ES-I3 (cell line): ENCODE measurements at regions not wholly inside any gene's neighbourhood (a gene's known extent, or its start where the extent isn't known, plus 50 kb on each side); places are given as distances from the start of the nearest gene placed in this dataset.
"Not testable (repeated sequence)": the region's sequence is repeated elsewhere in the genome, so short reads cannot be mapped to it uniquely, and the experiment has no call there.

ENCODE experiments used
- H3K36me3 ChIP-seq: 2 replicates; pipeline ENCODE4 v1.6.1; 2013; ENCODE audit warnings: mild to moderate bottlenecking, low read length, control low read depth, moderate library complexity; ENCODE audit not compliant: insufficient read depth
- H3K4me1 ChIP-seq: 2 replicates; pipeline ENCODE4 v1.6.1; 2013; ENCODE audit warnings: mild to moderate bottlenecking, control low read depth, low read length; ENCODE audit not compliant: insufficient read depth
- H3K9ac ChIP-seq: 2 replicates; pipeline ENCODE4 v1.6.1; 2013; ENCODE audit warnings: low read depth, mild to moderate bottlenecking, low read length, moderate library complexity
- H3K9me3 ChIP-seq: 2 replicates; pipeline ENCODE4 v1.6.1; 2013; ENCODE audit warnings: mild to moderate bottlenecking, low read length, moderate library complexity; ENCODE audit not compliant: control insufficient read depth, insufficient read depth

DNA sequence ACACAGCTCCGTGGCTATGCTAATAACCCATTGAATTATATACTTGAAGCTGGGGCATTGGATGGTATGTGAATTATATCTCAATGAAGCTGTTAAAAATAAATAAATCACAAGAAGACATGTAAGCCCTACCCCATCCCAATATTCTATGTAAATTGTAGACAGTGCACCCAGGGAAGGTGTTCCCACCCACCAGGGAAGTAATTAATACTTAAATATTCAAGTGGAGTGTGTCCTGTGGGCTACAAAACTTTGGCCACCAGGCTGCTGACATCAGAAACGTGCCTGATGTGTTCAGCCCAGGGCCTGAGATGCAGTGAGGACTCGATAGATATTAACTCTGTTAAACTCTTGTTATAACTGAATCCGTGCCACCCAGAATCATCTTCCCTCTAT is 240.4 kb upstream of the RREB1 start:
- H3K9ac ChIP-seq, result no peak overlapping the region
- H3K4me1 ChIP-seq, result peaks cover under 1% of the 10 kb centered on the region; the same call in 1 of the 2 replicates
- H3K9me3 ChIP-seq, result no peaks in the 10 kb centered on the region
- no peaks in the 10 kb centered on the region for H3K36me3 ChIP-seq

DNA sequence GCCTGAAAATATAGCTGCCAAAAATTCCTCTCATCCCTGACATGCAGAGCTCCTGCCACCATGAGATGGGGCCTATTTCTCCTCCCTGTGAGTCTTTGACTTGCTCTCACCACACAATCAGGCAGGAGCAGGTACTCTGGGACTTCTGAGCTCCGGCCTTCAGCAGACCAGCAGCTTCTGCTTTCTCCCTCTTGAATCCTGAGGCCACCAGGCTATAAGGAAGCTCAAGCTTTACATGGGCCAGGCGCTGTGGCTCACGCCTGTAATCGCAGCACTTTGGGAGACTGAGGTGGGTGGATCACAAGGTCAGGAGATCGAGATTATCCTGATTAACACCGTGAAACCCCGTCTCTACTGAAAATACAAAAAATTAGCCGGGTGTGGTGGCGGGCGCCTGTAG is 238.7 kb upstream of the RREB1 start:
- Histone ChIP-seq H3K9me3 (no peaks in the 10 kb centered on the region), H3K9ac (no peak overlapping the region), H3K4me1 (peaks cover 4% of the 10 kb centered on the region; the same call in 1 of the 2 replicates), H3K36me3 (no peaks in the 10 kb centered on the region)

DNA sequence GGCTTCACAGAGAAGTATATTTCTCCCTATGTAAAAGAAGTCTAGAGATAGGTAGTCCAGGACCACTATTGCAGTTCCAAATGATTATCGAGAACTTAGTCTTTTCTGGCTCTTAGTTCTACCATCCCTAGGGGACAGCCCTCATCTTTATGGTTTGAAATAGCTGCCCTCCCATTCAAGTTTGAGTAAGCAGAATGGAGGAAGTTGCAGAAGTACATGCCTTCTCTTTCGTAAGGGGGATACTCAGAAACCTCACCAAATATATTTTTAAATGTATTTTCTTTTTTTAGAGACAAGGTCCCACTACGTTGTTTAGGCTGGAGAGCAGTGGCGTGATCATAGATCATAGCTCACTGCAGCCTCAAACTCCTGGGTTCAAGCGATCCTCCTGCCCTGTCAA is 236.8 kb upstream of the RREB1 start:
- Histone ChIP-seq H3K4me1 (peaks cover 4% of the 10 kb centered on the region; the same call in 1 of the 2 replicates), H3K9ac (no peak overlapping the region), H3K9me3 (no peaks in the 10 kb centered on the region), H3K36me3 (no peaks in the 10 kb centered on the region)

DNA sequence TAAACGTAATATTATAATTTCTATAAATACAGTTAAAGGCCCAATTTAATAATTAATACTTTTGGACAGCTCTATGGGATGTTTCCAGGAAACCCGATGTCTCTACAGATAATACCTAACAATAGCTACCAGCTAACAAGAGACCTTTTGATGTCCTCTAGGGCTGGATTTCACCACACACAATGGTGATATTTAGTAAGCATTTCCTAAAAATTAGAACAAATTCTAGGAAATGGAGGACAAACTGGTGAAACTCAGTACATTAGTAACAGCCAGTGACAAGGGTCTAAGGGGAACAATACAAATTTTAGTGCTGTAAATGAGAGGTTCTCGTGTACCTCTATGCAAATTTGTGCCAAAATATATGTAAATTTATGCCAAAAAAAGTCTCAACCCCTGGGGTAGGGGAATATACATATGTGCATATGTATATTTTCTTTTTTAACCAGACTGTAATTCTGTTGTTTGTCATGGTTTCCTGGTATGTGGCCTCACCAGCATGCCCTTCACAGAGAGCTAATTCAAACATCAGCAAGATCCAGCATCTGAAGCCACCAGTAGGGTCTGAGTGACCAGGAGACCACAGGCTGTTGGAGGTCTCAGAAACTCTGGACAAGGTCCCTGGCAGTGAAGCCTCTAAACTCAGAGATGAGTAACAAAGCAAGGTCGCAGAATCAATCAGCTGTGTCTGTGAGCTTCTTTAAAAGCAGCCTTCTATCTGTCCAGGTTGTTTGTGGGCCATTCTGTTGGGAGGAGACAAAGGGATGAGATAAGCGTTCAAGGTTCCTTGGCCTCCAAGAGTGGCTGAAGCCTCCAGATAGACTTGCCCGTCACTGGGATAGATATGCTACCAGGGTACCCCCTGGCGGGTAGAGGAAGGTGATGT is 235.1 kb upstream of the RREB1 start:
- Histone ChIP-seq H3K9ac (no peak overlapping the region), H3K36me3 (no peaks in the 10 kb centered on the region), H3K9me3 (no peaks in the 10 kb centered on the region), H3K4me1 (peaks cover 4% of the 10 kb centered on the region; the same call in 1 of the 2 replicates)

DNA sequence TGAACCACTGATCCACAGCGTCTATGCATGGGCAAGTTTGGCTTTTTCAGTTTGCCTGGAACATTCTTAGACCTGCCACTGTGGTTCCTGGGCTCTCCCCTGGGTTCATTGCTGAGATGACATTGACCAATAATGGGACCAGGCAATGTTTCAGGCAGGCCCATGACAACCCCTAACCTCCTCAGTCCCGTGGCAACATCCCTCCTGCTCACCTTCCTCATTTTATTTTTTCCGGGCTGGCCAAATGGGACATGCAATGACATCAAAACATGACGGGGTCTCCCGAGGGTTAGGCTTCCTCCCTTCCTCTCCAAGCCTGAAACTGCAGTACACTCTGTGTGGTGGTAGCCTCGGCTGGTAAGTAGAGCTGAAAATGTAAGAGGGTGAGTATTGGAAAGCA is 234.0 kb upstream of the RREB1 start:
- Histone ChIP-seq H3K4me1 (peaks cover 4% of the 10 kb centered on the region; the same call in 1 of the 2 replicates), H3K9me3 (no peaks in the 10 kb centered on the region), H3K9ac (no peak overlapping the region)

DNA sequence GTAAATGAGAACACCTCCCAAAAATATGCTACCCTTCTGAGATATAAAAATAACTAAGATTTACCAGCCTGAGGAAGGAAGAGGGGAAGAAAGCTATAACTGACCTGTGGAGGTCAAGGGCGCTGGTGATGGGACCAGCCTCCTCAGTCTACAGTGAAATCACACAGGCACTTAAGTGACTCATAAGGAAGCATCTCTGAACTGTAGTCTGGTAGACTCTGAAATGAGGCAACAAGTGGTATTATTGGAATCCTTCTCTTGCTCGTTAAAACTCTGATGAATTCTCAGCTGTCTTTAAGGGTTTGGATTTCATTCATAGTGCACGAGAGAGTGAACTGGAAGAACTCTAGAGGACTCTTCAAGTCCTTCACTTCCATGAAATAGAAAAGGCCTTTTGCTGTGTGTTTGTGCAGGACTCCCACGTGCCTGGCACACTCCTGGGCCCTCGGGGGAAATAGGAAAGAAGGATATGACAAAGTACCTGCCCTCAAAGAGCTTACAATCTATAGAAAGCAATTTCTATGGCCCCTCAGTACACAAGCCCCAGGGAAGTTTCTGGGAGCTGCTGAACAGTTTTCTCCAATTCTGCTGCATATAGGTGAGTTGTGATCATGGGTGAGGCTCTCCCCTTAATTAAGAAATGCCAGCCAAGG is 231.8 kb upstream of the RREB1 start:
- no peak overlapping the region for H3K9ac ChIP-seq
- H3K9me3 ChIP-seq, result no peaks in the 10 kb centered on the region
- H3K36me3 ChIP-seq, result no peaks in the 10 kb centered on the region
- peaks cover 4% of the 10 kb centered on the region; the same call in 1 of the 2 replicates for H3K4me1 ChIP-seq

More for the DNA sequence above, 234.0 kb upstream of the RREB1 start:
- no peaks in the 10 kb centered on the region for H3K36me3 ChIP-seq

DNA sequence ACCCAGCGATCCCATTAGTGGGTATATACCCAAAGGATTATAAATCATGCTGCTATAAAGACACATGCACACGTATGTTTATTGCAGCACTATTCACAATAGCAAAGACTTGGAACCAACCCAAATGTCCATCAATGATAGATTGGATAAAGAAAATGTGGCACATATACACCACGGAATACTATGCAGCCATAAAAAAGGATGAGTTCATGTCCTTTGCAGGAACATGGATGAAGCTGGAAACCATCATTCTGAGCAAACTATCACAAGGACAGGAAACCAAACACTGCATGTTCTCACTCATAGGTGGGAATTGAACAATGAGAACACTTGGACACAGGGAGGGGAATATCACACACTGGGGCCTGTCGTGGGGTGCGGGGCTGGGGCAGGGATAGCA is 230.0 kb upstream of the RREB1 start:
- not testable (repeated sequence) for H3K36me3 ChIP-seq, H3K9ac ChIP-seq, H3K9me3 ChIP-seq, H3K4me1 ChIP-seq

DNA sequence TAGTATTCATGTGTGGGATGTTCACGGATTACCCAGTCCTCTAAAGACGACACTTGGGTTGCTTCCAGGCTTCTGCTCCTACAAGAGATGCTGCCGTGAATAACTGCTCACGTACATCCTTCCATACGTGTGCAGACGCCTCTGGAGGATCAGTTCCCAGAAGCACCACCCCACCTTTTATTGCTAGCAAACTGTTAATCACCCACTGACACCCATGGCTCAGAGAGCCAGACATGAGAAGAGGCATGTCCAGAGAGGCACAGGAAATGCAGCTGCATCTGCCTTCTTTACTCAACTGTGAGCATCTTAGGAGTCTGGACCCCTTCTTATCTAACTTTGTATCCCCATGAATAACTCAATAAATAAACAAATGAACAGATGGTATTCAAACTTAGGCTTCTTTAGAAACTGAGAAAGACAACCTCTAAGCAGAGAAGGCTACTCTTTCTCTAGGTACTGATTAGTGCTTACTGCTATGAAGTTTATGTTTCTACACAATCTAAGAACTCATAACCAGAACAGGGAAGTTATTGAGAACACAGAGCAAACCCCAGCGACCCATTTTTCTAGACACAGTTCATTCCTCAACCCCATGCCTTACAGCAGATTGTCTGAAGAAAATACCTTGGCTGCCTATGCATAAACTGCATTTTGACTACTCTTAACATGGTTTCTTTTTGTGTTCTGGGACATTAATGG is 228.7 kb upstream of the RREB1 start:
- H3K4me1 ChIP-seq, result no peaks in the 10 kb centered on the region
- no peaks in the 10 kb centered on the region for H3K36me3 ChIP-seq
- no peaks in the 10 kb centered on the region for H3K9me3 ChIP-seq
- H3K9ac ChIP-seq, result no peak overlapping the region

DNA sequence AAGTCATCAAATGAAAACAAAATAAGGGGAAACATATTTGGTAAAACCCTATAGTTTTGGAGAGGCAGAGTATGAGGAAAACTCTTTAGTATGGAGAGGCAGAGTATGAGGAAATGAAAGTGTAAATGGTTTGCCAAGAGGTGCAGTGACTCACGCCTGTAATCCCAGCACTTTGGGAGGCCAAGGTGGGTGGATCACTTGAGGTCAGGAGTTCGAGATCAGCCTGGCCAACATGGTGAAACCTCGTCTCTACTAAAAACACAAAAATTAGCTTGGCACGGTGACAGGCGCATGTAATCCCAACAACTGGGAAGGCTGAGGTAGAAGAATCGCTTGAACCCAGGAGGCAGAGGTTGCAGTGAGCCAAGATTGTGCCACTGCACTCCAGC is 228.2 kb upstream of the RREB1 start:
- H3K9me3 ChIP-seq, H3K9ac ChIP-seq, H3K36me3 ChIP-seq, H3K4me1 ChIP-seq: not testable (repeated sequence)

DNA sequence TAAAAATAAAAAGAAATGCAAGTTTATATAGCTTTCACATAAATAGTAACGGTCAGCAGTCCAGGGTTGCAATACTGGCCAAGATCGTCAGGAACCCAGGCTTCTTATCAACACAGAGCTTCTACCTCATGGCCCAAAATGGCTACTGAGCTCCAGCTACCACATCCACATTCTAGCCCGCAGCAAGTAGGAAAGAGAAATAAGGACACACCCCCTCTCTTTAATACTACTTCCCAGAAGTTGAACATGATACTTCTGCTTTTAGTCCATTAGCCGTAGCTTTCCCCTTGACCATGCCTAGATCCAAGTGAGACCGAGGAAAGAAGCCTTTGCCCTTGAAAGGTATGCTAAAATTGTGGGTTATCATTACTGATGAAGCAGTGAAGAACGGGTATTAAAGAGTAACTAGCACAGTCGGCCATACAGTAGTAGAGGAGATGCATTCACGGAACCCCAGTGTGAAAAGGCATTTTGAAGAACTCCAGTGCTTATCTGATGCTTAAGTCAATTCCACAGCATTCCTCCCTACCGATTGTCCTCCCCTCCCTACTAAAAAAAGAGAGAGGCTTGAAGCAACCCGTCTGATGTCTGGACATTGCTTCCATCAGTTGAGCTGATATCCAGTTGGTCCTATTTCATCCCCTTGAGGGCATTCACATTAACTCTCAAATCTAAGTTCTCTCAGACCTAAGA is 226.9 kb upstream of the RREB1 start:
- Histone ChIP-seq H3K9me3 (no peaks in the 10 kb centered on the region), H3K4me1 (peaks cover 4% of the 10 kb centered on the region; the same call in 1 of the 2 replicates), H3K9ac (no peak overlapping the region), H3K36me3 (no peaks in the 10 kb centered on the region)

DNA sequence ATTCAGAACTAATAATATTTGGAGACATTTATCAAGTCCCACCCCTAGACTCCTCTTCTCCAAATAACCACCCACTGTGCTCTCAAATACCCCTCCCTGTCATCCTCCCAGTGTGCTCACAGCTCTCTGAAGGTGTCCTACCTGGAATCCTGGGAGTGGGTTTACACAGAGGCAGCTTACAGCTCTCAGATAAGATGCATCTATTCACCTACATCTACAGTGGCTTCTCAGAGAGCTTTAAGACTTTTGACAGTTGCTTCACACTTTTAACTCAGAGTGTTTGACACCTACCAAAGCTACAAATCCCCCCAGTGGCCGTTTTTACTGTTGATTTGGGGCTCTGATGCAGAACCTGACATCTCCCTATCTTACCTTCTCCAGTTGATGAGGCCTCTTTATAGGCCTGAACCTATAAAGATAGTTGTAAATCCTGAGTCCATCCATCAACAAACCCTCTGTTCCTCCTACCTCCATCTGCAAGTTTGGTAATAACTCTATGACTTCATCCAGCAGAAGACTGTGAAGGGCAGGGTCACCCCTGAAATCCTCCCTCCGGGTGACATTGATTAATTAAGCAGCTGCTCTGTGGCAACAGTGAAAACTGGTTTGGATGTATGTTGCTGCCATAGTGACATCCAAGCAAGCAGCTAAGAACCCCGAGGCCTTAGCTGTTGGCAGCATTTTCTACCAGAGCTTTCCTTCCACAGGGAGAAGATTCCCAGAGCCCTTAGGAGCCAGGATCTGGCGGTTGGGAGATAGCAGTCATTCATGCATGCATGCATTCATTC is 226.1 kb upstream of the RREB1 start:
- H3K36me3 ChIP-seq, result no peaks in the 10 kb centered on the region
- no peaks in the 10 kb centered on the region for H3K9me3 ChIP-seq
- peaks cover 5% of the 10 kb centered on the region; the same call in 1 of the 2 replicates for H3K4me1 ChIP-seq
- H3K9ac ChIP-seq, result no peak overlapping the region

DNA sequence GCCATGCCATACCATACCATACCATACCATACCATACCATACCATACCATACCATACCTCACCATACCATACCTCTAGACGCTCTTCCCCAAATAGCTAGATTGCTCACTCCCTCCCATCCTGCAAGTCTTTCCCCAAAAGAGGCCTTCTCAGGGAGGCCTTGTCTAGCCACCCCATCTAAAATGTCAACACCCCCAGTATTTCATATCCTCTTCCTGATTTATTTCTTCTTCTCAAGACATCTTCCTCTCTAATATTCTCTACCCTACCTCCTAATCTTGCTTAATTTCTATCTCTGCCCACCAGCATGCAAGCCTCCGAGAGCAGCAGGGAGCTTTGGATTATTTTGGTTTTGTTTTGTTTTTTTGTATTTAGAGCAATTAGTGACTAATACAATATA is 225.2 kb upstream of the RREB1 start:
- no peaks in the 10 kb centered on the region for H3K9me3 ChIP-seq
- no peaks in the 10 kb centered on the region for H3K36me3 ChIP-seq
- no peak overlapping the region for H3K9ac ChIP-seq
- peaks cover 12% of the 10 kb centered on the region; the same call in 1 of the 2 replicates for H3K4me1 ChIP-seq

DNA sequence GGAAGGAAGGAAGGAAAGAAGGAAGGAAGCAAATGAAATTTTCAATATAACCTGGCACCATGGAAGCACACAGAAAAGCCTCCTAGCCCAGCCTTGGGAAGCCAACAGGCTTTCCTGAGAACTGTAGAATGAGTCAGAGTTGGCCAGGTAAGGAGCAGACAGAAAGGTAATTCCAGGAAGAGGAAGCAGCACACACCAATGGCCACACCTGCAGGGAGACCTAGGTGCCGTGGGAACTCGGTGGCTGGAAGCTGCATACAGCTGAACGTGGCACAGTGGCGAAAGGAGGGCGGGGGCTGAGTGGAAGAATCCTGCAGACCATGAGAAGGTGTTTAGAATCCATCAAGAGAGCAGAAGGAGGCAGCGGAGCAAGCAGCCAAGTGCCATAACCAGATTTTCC is 224.8 kb upstream of the RREB1 start:
- Histone ChIP-seq H3K4me1 (peaks cover 13% of the 10 kb centered on the region; the same call in 1 of the 2 replicates), H3K9ac (no peak overlapping the region), H3K9me3 (no peaks in the 10 kb centered on the region), H3K36me3 (no peaks in the 10 kb centered on the region)
